Fibroblast of pulmonary artery (primary cell): ENCODE measurements at regions not wholly inside any gene's neighbourhood (a gene's known extent, or its start where the extent isn't known, plus 50 kb on each side); places are given as distances from the start of the nearest gene placed in this dataset.
A peak's percentile ranks its signal among the peaks of the same experiment; 100 is the strongest.

ENCODE experiments used
- DNase-seq: peaks from one replicate; pipeline ENCODE4 v3.0.0-alpha.2; 2010; ENCODE audit warnings: low read depth
- H3K4me3 ChIP-seq: replicated peaks from 2 replicates; pipeline ENCODE4 v1.5.1; 2011; ENCODE audit warnings: low read depth, mild to moderate bottlenecking, control low read depth, low read length, moderate library complexity
- CTCF ChIP-seq: IDR thresholded peaks from 2 replicates; pipeline ENCODE4 v1.5.1; 2011; ENCODE audit warnings: mild to moderate bottlenecking, control low read depth, low read length, inconsistent platforms; ENCODE audit errors: missing control alignments

- no peak for TF ChIP-seq CTCF
- no peak for DNase-seq
- H3K4me3 ChIP-seq: no peak overlapping the region
These were observed 258.2 kb downstream of the TDRD3 start for GRCh38 chr13:60655256-60655655.

- peak; percentile 39 for DNase-seq
- H3K4me3 ChIP-seq: no peak overlapping the region
- TF ChIP-seq CTCF: peak; percentile 61
These were observed 257.4 kb downstream of the TDRD3 start for GRCh38 chr13:60654415-60654814.

GRCh38 chr13:60647547-60647946, 250.5 kb downstream of the TDRD3 start:
- no peak for TF ChIP-seq CTCF
- no peak for DNase-seq
- H3K4me3 ChIP-seq: no peak overlapping the region

GRCh38 chr13:60646620-60647019, 249.6 kb downstream of the TDRD3 start:
- no peak overlapping the region for H3K4me3 ChIP-seq
- no peak for DNase-seq
- TF ChIP-seq CTCF: no peak

GRCh38 chr13:60645676-60646075, 248.7 kb downstream of the TDRD3 start:
- H3K4me3 ChIP-seq: no peak overlapping the region
- TF ChIP-seq CTCF: no peak
- no peak for DNase-seq

GRCh38 chr13:60642552-60642951, 245.5 kb downstream of the TDRD3 start:
- no peak for DNase-seq
- H3K4me3 ChIP-seq: no peak overlapping the region
- no peak for TF ChIP-seq CTCF

- no peak overlapping the region for H3K4me3 ChIP-seq
- TF ChIP-seq CTCF: no peak
- no peak for DNase-seq
These were observed 232.1 kb downstream of the TDRD3 start for GRCh38 chr13:60629158-60629557.
